Gastrocnemius medialis (tissue), 4 donors: ENCODE measurements at regions not wholly inside any gene's neighbourhood (a gene's known extent, or its start where the extent isn't known, plus 50 kb on each side); places are given as distances from the start of the nearest gene placed in this dataset.

Experiments
- ATAC-seq, 2 donors: fragments of 150-250 bp; one replicate each; pipeline ENCODE4 v1.9.1; 2016
- DNase-seq, 2 donors: peaks; one replicate each; pipeline ENCODE4 v3.0.0-alpha.2; 2019
- H3K27ac ChIP-seq, 4 donors: fragments of 200-600 bp; sonication (generic); 1 replicate in 1 of 4; 2 replicates in 3 of 4; pipeline ENCODE4 v1.5.1; 2016 to 2018; ENCODE audit warnings: mild to moderate bottlenecking in 2 of 4, moderate library complexity in 1 of 4
- H3K27me3 ChIP-seq, 3 donors: fragments of 200-600 bp; sonication (generic) in 2 of 3; 1 replicate in 1 of 3; 2 replicates in 2 of 3; pipeline versions ENCODE4 v1.5.1 to v1.6.0; 2016 to 2019; ENCODE audit warnings: mild to moderate bottlenecking in 1 of 3, moderate library complexity in 1 of 3
- H3K36me3 ChIP-seq, 2 donors: fragments of 200-600 bp; sonication (generic) in 1 of 2; one replicate each; pipeline ENCODE4 v1.5.1; 2017 to 2018
- H3K4me1 ChIP-seq, 2 donors: fragments of 200-600 bp; sonication (generic) in 1 of 2; one replicate each; pipeline ENCODE4 v1.5.1; 2016 to 2017; ENCODE audit warnings: mild to moderate bottlenecking in 2 of 2
- H3K4me3 ChIP-seq, 4 donors: fragments of 200-600 bp; sonication (generic) in 3 of 4; 1 replicate in 1 of 4; 2 replicates in 3 of 4; pipeline ENCODE4 v1.5.1; 2016 to 2019; ENCODE audit warnings: mild to moderate bottlenecking in 2 of 4
- H3K9me3 ChIP-seq, 3 donors: fragments of 200-600 bp; sonication (generic) in 2 of 3; 1 replicate in 1 of 3; 2 replicates in 2 of 3; pipeline ENCODE4 v1.5.1; 2016 to 2019
- POLR2A ChIP-seq, 2 donors: fragments of 450-650 bp; IDR thresholded peaks; one replicate each; pipeline ENCODE4 v1.6.1; 2017; ENCODE audit warnings: antibody characterized with exemption in 2 of 2, mild to moderate bottlenecking in 2 of 2, moderate library complexity in 2 of 2
- in situ Hi-C, 4 donors: fragments of 200-750 bp; cut with MboI; loops; one replicate each; pipeline versions ENCODE4 v1.15.0 to v1.8.0; 2017; ENCODE audit warnings: low sequenced_read_pairs in 4 of 4
- intact Hi-C: fragments of 100-400 bp; cut with DNase I; formaldehyde crosslinking; loops from one replicate; pipeline ENCODE4 v1.15.1; 2023; ENCODE audit warnings: low total_unique reads
- TF ChIP-seq, protein P1 (sequence below), 5 experiments: fragments of 450-650 bp in 3 of 5; fragments of 200-600 bp in 2 of 5; sonication (generic) in 2 of 5; IDR thresholded peaks in 4 of 5; conservative IDR thresholded peaks in 1 of 5; 1 replicate in 4 of 5; 2 replicates in 1 of 5; pipeline ENCODE4 v1.5.1; 2016 to 2019; ENCODE audit warnings: antibody characterized with exemption in 5 of 5, mild to moderate bottlenecking in 3 of 5, moderate library complexity in 3 of 5

DNA sequence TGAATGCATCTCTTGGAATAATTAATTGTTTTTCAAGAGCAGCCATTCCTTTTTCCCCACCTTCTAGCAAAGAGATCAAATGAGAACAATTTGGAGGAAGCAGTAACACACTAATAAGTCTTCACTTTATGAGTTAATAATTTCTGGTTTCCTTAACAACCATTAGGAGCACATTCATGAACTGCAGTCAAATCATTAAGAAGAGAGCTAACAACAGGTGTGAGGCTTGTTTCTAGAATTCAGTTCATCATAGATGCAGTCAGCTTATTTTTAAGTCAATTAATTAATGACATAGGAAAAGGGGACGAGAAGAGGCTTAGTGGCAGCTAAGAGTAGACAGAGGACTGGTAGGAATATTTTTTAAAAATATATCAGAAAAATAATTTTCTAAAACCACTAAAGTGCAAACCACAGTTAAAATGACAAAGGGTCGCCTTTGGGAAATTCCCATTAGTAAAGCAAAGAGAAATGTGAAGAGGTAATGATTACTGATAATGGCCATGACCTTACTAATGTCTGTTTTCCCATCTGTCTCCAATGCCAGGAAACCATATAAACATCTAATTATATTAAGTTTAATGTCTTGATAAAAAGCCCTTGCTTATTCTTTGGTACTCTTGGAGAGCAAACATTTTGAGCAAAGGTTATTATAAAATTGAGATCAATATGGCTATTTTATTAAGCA is 184.2 kb downstream of the KCNJ2 start:
- Histone ChIP-seq H3K4me3 (no peak overlapping the region), H3K27me3 (no peaks in the 10 kb centered on the region), H3K4me1 (no peaks in the 10 kb centered on the region), H3K27ac (no peak overlapping the region), H3K36me3 (no peaks in the 10 kb centered on the region), H3K9me3 (no peaks in the 10 kb centered on the region)
- ATAC-seq: no peak
- intact Hi-C loops: no loop called here
- DNase-seq: no peak
- no peak for TF ChIP-seq POLR2A (IDR thresholded peaks at IDR 0.05)
- TF ChIP-seq, protein P1, sequence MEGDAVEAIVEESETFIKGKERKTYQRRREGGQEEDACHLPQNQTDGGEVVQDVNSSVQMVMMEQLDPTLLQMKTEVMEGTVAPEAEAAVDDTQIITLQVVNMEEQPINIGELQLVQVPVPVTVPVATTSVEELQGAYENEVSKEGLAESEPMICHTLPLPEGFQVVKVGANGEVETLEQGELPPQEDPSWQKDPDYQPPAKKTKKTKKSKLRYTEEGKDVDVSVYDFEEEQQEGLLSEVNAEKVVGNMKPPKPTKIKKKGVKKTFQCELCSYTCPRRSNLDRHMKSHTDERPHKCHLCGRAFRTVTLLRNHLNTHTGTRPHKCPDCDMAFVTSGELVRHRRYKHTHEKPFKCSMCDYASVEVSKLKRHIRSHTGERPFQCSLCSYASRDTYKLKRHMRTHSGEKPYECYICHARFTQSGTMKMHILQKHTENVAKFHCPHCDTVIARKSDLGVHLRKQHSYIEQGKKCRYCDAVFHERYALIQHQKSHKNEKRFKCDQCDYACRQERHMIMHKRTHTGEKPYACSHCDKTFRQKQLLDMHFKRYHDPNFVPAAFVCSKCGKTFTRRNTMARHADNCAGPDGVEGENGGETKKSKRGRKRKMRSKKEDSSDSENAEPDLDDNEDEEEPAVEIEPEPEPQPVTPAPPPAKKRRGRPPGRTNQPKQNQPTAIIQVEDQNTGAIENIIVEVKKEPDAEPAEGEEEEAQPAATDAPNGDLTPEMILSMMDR (IDR thresholded peaks at IDR 0.05 in 4 of 5, conservative IDR thresholded peaks at IDR 0.05 in 1 of 5): no peak
- in situ Hi-C loops: no loop called here

DNA sequence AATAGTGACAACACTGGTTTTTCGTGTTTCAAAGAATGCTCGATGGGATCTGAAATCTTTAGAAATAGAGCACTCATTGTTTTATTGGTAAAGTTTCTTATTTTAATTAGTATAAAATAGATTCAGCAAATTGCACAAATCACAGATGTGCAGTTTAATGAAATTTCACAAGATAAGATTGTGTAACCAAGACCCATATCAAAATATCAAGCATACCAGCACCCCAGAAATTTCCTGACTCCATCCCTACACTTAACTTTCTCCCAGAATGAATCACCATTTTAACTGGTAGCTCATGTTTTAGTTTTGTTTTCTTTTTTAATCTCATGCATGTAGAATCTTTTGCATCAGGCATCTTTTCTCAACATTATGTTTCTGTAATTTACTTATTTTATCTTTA is 185.9 kb downstream of the KCNJ2 start:
- no peak overlapping the region for H3K27ac ChIP-seq
- no peaks in the 10 kb centered on the region for H3K4me1 ChIP-seq
- in situ Hi-C loops: no loop called here
- intact Hi-C loops: no loop called here
- no peaks in the 10 kb centered on the region for H3K27me3 ChIP-seq
- no peaks in the 10 kb centered on the region for H3K9me3 ChIP-seq
- TF ChIP-seq, protein P1 (IDR thresholded peaks at IDR 0.05 in 4 of 5, conservative IDR thresholded peaks at IDR 0.05 in 1 of 5): no peak
- no peak for TF ChIP-seq POLR2A (IDR thresholded peaks at IDR 0.05)
- H3K36me3 ChIP-seq: no peaks in the 10 kb centered on the region
- ATAC-seq: no peak
- DNase-seq: no peak
- H3K4me3 ChIP-seq: no peak overlapping the region

DNA sequence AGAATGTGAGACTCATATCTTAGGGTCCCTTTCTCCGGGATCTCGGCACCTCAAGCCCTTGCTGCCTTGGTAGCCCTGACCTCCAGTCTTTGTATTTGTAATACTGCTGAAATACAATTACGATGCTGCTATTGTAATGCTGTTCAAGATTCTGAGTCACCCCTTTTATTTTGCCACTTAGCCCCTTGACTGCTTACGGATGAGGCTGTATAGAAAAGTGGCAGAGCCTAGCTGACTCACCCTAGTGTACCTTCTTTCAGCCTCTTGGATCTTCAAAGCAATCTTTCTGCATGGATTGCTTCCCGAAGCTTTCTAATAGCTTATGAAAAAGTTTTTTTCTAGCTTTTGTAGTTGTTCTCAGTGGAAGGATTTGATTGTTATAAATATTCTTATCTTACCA is 187.9 kb downstream of the KCNJ2 start:
- Histone ChIP-seq H3K36me3 (no peaks in the 10 kb centered on the region), H3K9me3 (no peaks in the 10 kb centered on the region), H3K4me1 (no peaks in the 10 kb centered on the region), H3K27ac (no peak overlapping the region), H3K4me3 (no peak overlapping the region), H3K27me3 (no peaks in the 10 kb centered on the region)
- intact Hi-C loops: no loop called here
- TF ChIP-seq, protein P1 (IDR thresholded peaks at IDR 0.05 in 4 of 5, conservative IDR thresholded peaks at IDR 0.05 in 1 of 5): no peak
- no peak for TF ChIP-seq POLR2A (IDR thresholded peaks at IDR 0.05)
- ATAC-seq (no peak), DNase-seq (no peak)
- in situ Hi-C loops: no loop called here

DNA sequence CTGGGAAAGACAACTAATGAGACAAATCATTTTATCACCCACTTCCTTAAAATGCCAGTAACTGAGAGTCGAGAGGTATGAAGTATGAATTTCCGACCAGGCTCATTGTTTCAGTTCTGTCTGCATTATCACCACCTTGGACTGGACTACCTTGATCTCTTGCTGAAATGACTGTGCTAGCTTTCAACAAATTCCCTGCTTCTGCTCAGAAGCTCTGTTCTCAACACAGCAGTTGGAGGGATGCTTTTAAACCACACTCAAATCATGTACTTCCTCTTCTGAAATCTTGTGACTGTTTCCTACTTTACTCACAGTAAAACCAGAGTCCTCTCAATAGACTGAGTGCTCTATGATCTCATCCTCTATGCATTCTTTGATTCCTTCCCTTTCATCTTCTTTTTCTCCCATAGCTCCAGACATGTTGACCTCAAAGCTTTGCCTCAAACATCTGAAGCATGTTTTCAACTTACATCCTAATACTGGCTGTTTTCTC is 195.8 kb downstream of the KCNJ2 start:
- Histone ChIP-seq H3K27ac (no peak overlapping the region), H3K4me3 (no peak overlapping the region), H3K36me3 (no peaks in the 10 kb centered on the region), H3K4me1 (no peaks in the 10 kb centered on the region), H3K27me3 (no peaks in the 10 kb centered on the region), H3K9me3 (no peaks in the 10 kb centered on the region)
- no peak for TF ChIP-seq POLR2A (IDR thresholded peaks at IDR 0.05)
- TF ChIP-seq, protein P1 (IDR thresholded peaks at IDR 0.05 in 4 of 5, conservative IDR thresholded peaks at IDR 0.05 in 1 of 5): no peak
- in situ Hi-C loops (no loop called here), intact Hi-C loops (no loop called here)
- DNase-seq (no peak), ATAC-seq (no peak)

DNA sequence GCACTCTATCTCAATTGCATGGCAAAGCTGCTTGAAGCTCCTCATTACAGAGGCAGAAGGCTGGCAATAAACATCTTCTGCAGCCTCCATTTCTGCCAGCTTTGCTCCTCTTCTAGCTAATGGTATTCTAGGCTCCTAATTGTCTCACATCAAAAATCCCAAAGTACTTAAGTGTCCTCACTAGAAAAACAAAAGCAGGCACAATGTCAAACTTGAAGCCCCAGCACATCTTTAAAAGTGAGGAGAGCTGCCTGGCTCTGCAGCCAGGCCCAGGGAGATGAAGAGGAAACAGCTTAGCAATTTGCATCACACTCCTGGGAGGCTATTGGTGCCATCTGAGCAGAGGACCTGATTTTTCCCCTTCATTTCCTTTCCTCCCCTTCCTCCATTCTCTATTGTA is 197.1 kb downstream of the KCNJ2 start:
- DNase-seq (no peak), ATAC-seq (no peak)
- H3K4me3 ChIP-seq: no peak overlapping the region
- H3K4me1 ChIP-seq: no peaks in the 10 kb centered on the region
- H3K27me3 ChIP-seq: no peaks in the 10 kb centered on the region
- intact Hi-C loops: no loop called here
- TF ChIP-seq, protein P1 (IDR thresholded peaks at IDR 0.05 in 4 of 5, conservative IDR thresholded peaks at IDR 0.05 in 1 of 5): no peak
- TF ChIP-seq POLR2A (IDR thresholded peaks at IDR 0.05): no peak
- H3K36me3 ChIP-seq: no peaks in the 10 kb centered on the region
- in situ Hi-C loops: no loop called here
- no peak overlapping the region for H3K27ac ChIP-seq
- no peaks in the 10 kb centered on the region for H3K9me3 ChIP-seq
